K562 (cell line): ENCODE measurements at regions not wholly inside any gene's neighbourhood (a gene's known extent, or its start where the extent isn't known, plus 50 kb on each side); places are given as distances from the start of the nearest gene placed in this dataset.

Experiments used
- ATAC-seq: fragments of 200-7000 bp; cut with Tn5 transposase; 3 replicates; pipeline ENCODE4 v1.9.1; 2020; ENCODE audit warnings: moderate library complexity
- BruUV-seq: library from RNA; stranded (reverse); fragments of 400-500 nt; replicated peaks from 2 replicates; lab custom pipeline; 2021; lab: Mats Ljungman, UMichigan
- CTCF ChIA-PET: fragments of 300-600 bp; formaldehyde crosslinking; extraction: SDS; loops from one replicate; lab custom pipeline; 2021; ENCODE audit warnings: low intra/inter-chr PET ratio; lab: Yijun Ruan, JAX
- POLR2A ChIA-PET: fragments of 300-600, 350-650 bp; sonication (Branson Sonifier 250); formaldehyde crosslinking; extraction: SDS; loops from one replicate; lab custom pipeline; 2021; ENCODE audit warnings: antibody characterized with exemption, inconsistent platforms; lab: Yijun Ruan, JAX
- DNase-seq, 4 experiments: peaks; one replicate each; pipeline versions ENCODE4 v3.0.0 to v3.0.0-alpha.2; 2011 to 2018; ENCODE audit warnings: low spot score in 3 of 4, mixed read lengths in 3 of 4; ENCODE audit errors: extremely low read depth in 1 of 4
- FAIRE-seq: peaks from 2 replicates; lab custom pipeline; 2011; peaks lifted over from hg19 to GRCh38; lab: Jason Lieb, UNC
- H2AFZ ChIP-seq: 2 replicates; pipeline ENCODE4 v1.6.0; 2011; ENCODE audit warnings: low read depth, low read length, control low read depth, inconsistent platforms
- H3K27ac ChIP-seq: fragments of 200-600 bp; 3 replicates; pipeline ENCODE4 v1.8.0; 2011; ENCODE audit warnings: low read depth, mild to moderate bottlenecking, control low read depth, inconsistent platforms, low read length, moderate library complexity, mixed read lengths; ENCODE audit errors: extremely low read depth
- H3K27me3 ChIP-seq, 2 experiments: fragments of 300-600 bp in 1 of 2; 2 replicates in 1 of 2; 3 replicates in 1 of 2; pipeline versions ENCODE4 v1.6.0 to v1.8.0; 2011; ENCODE audit warnings: inconsistent platforms in 2 of 2, low read length in 2 of 2, mild to moderate bottlenecking in 1 of 2, mixed read lengths in 1 of 2, moderate library complexity in 1 of 2; ENCODE audit not compliant: control insufficient read depth in 2 of 2, insufficient read depth in 2 of 2
- H3K36me3 ChIP-seq: fragments of 300-600 bp; 3 replicates; pipeline ENCODE4 v1.8.0; 2011; ENCODE audit warnings: mild to moderate bottlenecking, low read length, inconsistent platforms; ENCODE audit not compliant: control insufficient read depth, insufficient read depth
- H3K4me1 ChIP-seq, 2 experiments: fragments of 200-600 bp in 1 of 2; replicated peaks in 1 of 2; 2 replicates in 1 of 2; 3 replicates in 1 of 2; pipeline versions ENCODE4 v1.5.1 to v1.8.0; 2011; ENCODE audit warnings: inconsistent platforms in 2 of 2, low read length in 2 of 2, mild to moderate bottlenecking in 1 of 2, mixed read lengths in 1 of 2, moderate library complexity in 1 of 2; ENCODE audit not compliant: control insufficient read depth in 2 of 2, insufficient read depth in 2 of 2
- H3K4me2 ChIP-seq: 2 replicates; pipeline ENCODE4 v1.6.1; 2011; ENCODE audit warnings: low read length, control low read depth, inconsistent platforms, mixed read lengths; ENCODE audit not compliant: insufficient read depth
- H3K4me3 ChIP-seq: fragments of 200-600 bp; sonication (generic), shearing (Covaris generic); 2 replicates; pipeline ENCODE4 v1.5.1; 2016; ENCODE audit warnings: control low read depth, inconsistent platforms
- H3K79me2 ChIP-seq: fragments of 200-600 bp; 3 replicates; pipeline ENCODE4 v1.8.0; 2011; ENCODE audit warnings: low read length, inconsistent platforms; ENCODE audit not compliant: control insufficient read depth, insufficient read depth
- H3K9ac ChIP-seq, 2 experiments: 2 replicates each; pipeline versions ENCODE4 v1.6.0 to v1.6.1; 2011; ENCODE audit warnings: low read depth in 2 of 2, low read length in 2 of 2, control low read depth in 1 of 2, inconsistent platforms in 1 of 2, mild to moderate bottlenecking in 1 of 2, mixed read lengths in 1 of 2; ENCODE audit not compliant: insufficient read depth in 1 of 2
- H3K9me1 ChIP-seq: one replicate; pipeline ENCODE4 v1.6.0; 2011; ENCODE audit warnings: inconsistent platforms, mild to moderate bottlenecking, low read length, moderate library complexity; ENCODE audit not compliant: control insufficient read depth, insufficient read depth
- H3K9me3 ChIP-seq: replicated peaks from 2 replicates; pipeline ENCODE4 v1.5.1; 2011; ENCODE audit warnings: low read depth, low read length, inconsistent platforms; ENCODE audit not compliant: control insufficient read depth, insufficient read depth
- H4K20me1 ChIP-seq: replicated peaks from 2 replicates; pipeline ENCODE4 v1.6.1; 2011; ENCODE audit warnings: low read length, inconsistent platforms, mixed read lengths; ENCODE audit not compliant: control insufficient read depth, insufficient read depth
- ARID2 ChIP-seq: fragments of 450-650 bp; IDR thresholded peaks from 2 replicates; pipeline ENCODE4 v1.6.1; 2017; ENCODE audit warnings: antibody characterized with exemption, mild to moderate bottlenecking
- CBX1 ChIP-seq: sonication (generic); IDR thresholded peaks from 2 replicates; pipeline ENCODE4 v1.6.1; 2016; ENCODE audit warnings: antibody characterized with exemption, low read depth, mild to moderate bottlenecking
- CHCHD3 ChIP-seq: fragments of 250-450 bp; sonication (Bioruptor Pico); IDR thresholded peaks from 2 replicates; pipeline ENCODE4 v2.1.2; 2022; ENCODE audit warnings: mild to moderate bottlenecking
- DDX20 ChIP-seq: fragments of 450-650 bp; IDR thresholded peaks from 2 replicates; pipeline ENCODE4 v1.6.1; 2016; ENCODE audit warnings: missing genetic modification characterization, low read depth, mild to moderate bottlenecking, missing compliant biosample characterization, moderate library complexity
- DLX4 ChIP-seq: fragments of 250-450 bp; sonication (Bioruptor Pico); IDR thresholded peaks from 2 replicates; pipeline ENCODE4 v1.6.1; 2021; ENCODE audit warnings: mild to moderate bottlenecking
- ELK3 ChIP-seq: fragments of 450-650 bp; formaldehyde crosslinking; IDR thresholded peaks from 2 replicates; pipeline ENCODE4 v1.4.0; 2020; ENCODE audit warnings: mild to moderate bottlenecking
- GTF3C2 ChIP-seq: IDR thresholded peaks from 3 replicates; pipeline ENCODE4 v1.6.1; 2011; ENCODE audit warnings: borderline replicate concordance, mild to moderate bottlenecking, moderate library complexity; ENCODE audit not compliant: insufficient read length; ENCODE audit errors: extremely low read depth
- HNRNPL ChIP-seq: fragments of 200-400 bp; formaldehyde crosslinking; IDR thresholded peaks from 2 replicates; pipeline ENCODE4 v1.6.1; 2017; ENCODE audit warnings: low read depth, mild to moderate bottlenecking, low read length
- MEF2D ChIP-seq: conservative IDR thresholded peaks from 2 replicates; pipeline ENCODE4 v1.6.1; 2016; ENCODE audit warnings: low read depth, missing genetic modification characterization, missing compliant biosample characterization
- PCBP2 ChIP-seq: fragments of 200-400 bp; formaldehyde crosslinking; IDR thresholded peaks from 2 replicates; pipeline ENCODE4 v1.6.1; 2018; ENCODE audit warnings: low read length, low read depth, mild to moderate bottlenecking, moderate library complexity; ENCODE audit not compliant: poor library complexity, severe bottlenecking
- SRSF3 ChIP-seq: fragments of 200-400 bp; formaldehyde crosslinking; IDR thresholded peaks from 2 replicates; pipeline ENCODE4 v1.6.1; 2016; ENCODE audit warnings: mild to moderate bottlenecking, low read length, moderate library complexity; ENCODE audit not compliant: insufficient read depth
- TFE3 ChIP-seq: fragments of 450-650 bp; formaldehyde crosslinking; IDR thresholded peaks from 2 replicates; pipeline ENCODE4 v1.4.0; 2020; ENCODE audit warnings: mild to moderate bottlenecking, mixed read lengths
- ZBTB12 ChIP-seq: fragments of 250-450 bp; sonication (Bioruptor Pico); IDR thresholded peaks from 2 replicates; pipeline ENCODE4 v1.4.0; 2020
- ZFP36 ChIP-seq: fragments of 150-350 bp; IDR thresholded peaks from 2 replicates; pipeline ENCODE4 v1.6.1; 2018; ENCODE audit warnings: low read length, low read depth; ENCODE audit not compliant: partially characterized antibody
- ZFX ChIP-seq: sonication (generic); formaldehyde crosslinking; IDR thresholded peaks from 2 replicates; pipeline ENCODE4 v1.8.0; 2022; ENCODE audit warnings: mild to moderate bottlenecking, missing genetic modification reagents, moderate library complexity
- ZNF174 ChIP-seq: fragments of 250-450 bp; sonication (Bioruptor Pico); IDR thresholded peaks from 2 replicates; pipeline ENCODE4 v1.4.0; 2020; ENCODE audit warnings: mild to moderate bottlenecking
- WGBS: fragments of 100-300 bp; shearing (Covaris generic); methylation state at CpG from one replicate; pipeline ENCODE4 v1.1.6; 2016; ENCODE audit warnings: low coverage, mixed read lengths; ENCODE audit not compliant: insufficient coverage; ENCODE audit errors: missing lambda C conversion rate; 5-methylcytosine and 5-hydroxymethylcytosine counted together
- in situ Hi-C: fragments of 300-500 bp; cut with MboI; formaldehyde crosslinking; loops from 4 replicates; pipeline ENCODE4 v1.15.0; 2018; ENCODE audit warnings: inconsistent platforms, mixed read lengths
- intact Hi-C: fragments of 100-400 bp; cut with micrococcal nuclease; formaldehyde crosslinking; loops from 2 replicates; pipeline ENCODE4 v1.14.2; 2022

- H3K4me3 ChIP-seq = no peak overlapping the region
- H2AFZ ChIP-seq = no peak overlapping the region
- in situ Hi-C loops (no loop called here), intact Hi-C loops (no loop called here)
- ChIA-PET CTCF (interaction anchor here (0.7 kb wide), 1 partner anchor 1443 kb away, joined by 7 read pairs; no protein-coding TSS in a partner anchor), POLR2A (no interaction called here)
- H3K27ac ChIP-seq = no peak overlapping the region
- H3K9ac ChIP-seq = no peak overlapping the region
- DNase-seq = no peak
- FAIRE-seq = no peak
- H3K4me1 ChIP-seq = no peaks in the 10 kb centered on the region
- no peak for ATAC-seq
- BruUV-seq = no TSS peak
- H3K4me2 ChIP-seq = no peak overlapping the region
- no peaks in the 10 kb centered on the region for H3K9me3 ChIP-seq
- no peaks in the 10 kb centered on the region for H3K79me2 ChIP-seq
- H3K36me3 ChIP-seq = no peaks in the 10 kb centered on the region
- no peaks in the 10 kb centered on the region for H3K9me1 ChIP-seq
- no peaks in the 10 kb centered on the region for H3K27me3 ChIP-seq
- no peaks in the 10 kb centered on the region for H4K20me1 ChIP-seq
- 7% methylated on average over 5 of the region's 5 CpGs for WGBS
- TF ChIP-seq ZFP36 (no peak), DLX4 (no peak), TFE3 (CRISPR knock-in tag) (no peak), CBX1 (no peak), ZFX (CRISPR knock-in tag) (no peak), ZBTB12 (CRISPR knock-in tag) (no peak), PCBP2 (no peak), MEF2D (tag) (no peak), HNRNPL (no peak), ELK3 (CRISPR knock-in tag) (no peak), GTF3C2 (no peak), ZNF174 (no peak), CHCHD3 (CRISPR knock-in tag) (no peak), DDX20 (tag) (no peak), SRSF3 (no peak), ARID2 (no peak)
Measured at GRCh38 chr10:35844686-35845085, 202.6 kb upstream of the FZD8 start.
